ENCODE measurements at regions not wholly inside any gene's neighbourhood (a gene's known extent, or its start where the extent isn't known, plus 50 kb on each side); places are given as distances from the start of the nearest gene placed in this dataset.

DNA sequence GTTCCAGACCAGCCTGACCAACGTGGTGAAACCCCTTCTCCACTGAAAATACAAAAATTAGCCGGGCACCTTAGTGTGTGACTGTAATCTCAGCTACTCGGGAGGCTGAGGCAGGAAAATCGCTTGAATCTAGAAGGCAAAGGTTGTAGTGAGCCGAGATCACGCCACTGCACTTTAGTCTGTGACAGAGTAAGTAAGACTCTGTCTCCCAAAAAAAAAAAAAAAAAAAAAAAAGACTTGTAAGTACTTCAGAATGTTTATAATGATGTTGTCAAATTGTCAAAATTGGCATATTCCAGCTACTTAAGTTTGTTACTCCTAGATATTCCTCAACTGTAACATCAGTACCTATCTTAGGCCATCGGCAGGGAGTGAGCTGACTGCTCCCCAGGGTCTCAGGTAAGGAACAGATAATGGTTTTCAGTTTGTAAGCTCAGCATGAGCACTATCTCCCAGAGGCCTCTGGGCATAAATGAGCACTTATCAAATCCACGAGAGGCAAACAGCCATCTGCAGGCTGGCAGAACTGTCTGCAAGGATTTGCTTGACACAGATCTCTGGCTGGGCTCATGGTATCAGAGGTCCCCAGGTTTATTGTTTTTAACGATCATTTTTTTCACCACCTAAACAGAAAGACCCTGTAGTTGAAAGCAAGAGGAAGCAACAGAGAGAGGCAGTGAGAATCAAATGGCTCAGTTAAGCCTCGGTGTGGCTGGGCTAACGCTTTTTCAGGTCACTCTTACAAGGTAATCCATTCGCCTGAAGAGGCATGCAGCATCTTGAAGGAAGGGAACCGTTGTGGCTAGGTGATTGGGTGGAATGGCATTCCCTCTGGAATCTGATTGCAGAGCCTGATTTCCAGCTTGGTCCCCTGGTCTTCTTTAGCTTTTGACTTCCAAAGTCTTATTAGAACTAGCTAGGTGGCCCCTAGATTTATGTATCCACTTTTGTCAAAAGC lies 115.9 kb downstream of the LY86 start:
- H3K4me3 ChIP-seq (ENCODE audit: insufficient read depth, low read depth, low read length, poor library complexity, severe bottlenecking): no peak overlapping the region
- no peaks in the 10 kb centered on the region for H3K27me3 ChIP-seq (replicated peaks; ENCODE audit: control insufficient read depth, insufficient read depth, low read length, poor library complexity, severe bottlenecking)
- no peak overlapping the region for H3K27ac ChIP-seq (ENCODE audit: insufficient read depth, low read length, poor library complexity, severe bottlenecking)
- DNase-seq: no peak
- no peaks in the 10 kb centered on the region for H3K36me3 ChIP-seq (ENCODE audit: control insufficient read depth, insufficient read depth, low read length)
- H3K4me1 ChIP-seq (ENCODE audit: control insufficient read depth, insufficient read depth, low read length, poor library complexity, severe bottlenecking): no peaks in the 10 kb centered on the region
- no peaks in the 10 kb centered on the region for H3K9me3 ChIP-seq (ENCODE audit: control insufficient read depth, low read length)

DNA sequence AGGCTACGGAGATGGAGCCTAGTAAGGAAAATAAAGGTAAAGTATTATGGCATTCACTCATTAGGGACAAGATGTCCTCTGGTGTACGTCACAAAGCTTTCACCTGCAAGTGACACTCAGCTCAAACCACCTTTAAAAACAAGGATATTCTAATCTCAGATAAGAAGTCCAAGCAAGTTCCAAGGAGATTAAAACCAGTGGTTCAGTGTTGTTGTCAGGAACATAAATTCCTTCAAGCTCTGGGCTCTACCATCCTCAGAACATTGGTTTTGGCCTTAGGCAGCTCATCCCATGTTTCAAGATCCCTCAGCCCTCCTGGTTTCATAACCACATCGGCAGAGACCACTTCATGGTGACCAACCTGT lies 116.5 kb downstream of the LY86 start:
- no peak overlapping the region for H3K27ac ChIP-seq (ENCODE audit: insufficient read depth, low read length, poor library complexity, severe bottlenecking)

DNA sequence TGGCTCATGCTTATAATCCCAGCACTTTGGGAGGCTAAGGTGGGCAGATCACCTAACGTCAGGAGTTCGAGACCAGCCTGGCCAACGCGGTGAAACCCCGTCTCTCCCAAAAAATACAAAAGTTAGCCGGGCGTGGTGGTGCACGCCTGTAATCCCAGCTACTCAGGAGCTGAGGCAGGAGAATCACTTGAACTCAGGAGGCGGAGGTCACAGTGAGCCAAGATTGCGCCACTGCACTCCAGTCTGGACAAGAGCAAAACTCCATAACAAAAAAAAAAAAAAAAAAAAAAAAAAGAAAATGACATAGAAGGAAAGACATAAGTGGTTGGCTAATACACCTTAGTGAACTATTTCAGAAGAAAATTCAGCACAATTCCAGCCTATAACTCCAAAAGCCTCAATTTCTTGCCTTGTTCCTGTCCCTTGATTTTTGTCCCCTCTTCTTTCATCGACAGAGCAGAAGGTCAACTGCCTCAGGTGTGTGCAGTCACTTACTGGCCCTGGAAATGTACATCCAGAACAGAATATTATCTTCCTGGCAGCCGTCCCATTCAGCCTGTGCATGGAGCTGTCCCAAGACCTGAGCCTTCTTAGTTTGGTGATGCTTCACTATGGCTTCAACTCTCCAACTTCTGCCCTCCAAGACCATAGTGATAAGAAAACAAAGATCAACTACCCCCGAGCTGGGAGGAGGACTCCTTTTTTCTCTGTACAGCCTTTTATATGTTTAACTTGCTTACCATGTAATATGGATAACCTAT lies 117.6 kb downstream of the LY86 start:
- H3K4me3 ChIP-seq (ENCODE audit: insufficient read depth, low read depth, low read length, poor library complexity, severe bottlenecking): no peak overlapping the region
- no peak for DNase-seq
- no peak overlapping the region for H3K27ac ChIP-seq (ENCODE audit: insufficient read depth, low read length, poor library complexity, severe bottlenecking)
- no peaks in the 10 kb centered on the region for H3K9me3 ChIP-seq (ENCODE audit: control insufficient read depth, low read length)
- no peaks in the 10 kb centered on the region for H3K36me3 ChIP-seq (ENCODE audit: control insufficient read depth, insufficient read depth, low read length)
- H3K27me3 ChIP-seq (replicated peaks; ENCODE audit: control insufficient read depth, insufficient read depth, low read length, poor library complexity, severe bottlenecking): no peaks in the 10 kb centered on the region
- H3K4me1 ChIP-seq (ENCODE audit: control insufficient read depth, insufficient read depth, low read length, poor library complexity, severe bottlenecking): no peaks in the 10 kb centered on the region

More for the DNA sequence above, 116.5 kb downstream of the LY86 start:
- no peaks in the 10 kb centered on the region for H3K36me3 ChIP-seq (ENCODE audit: control insufficient read depth, insufficient read depth, low read length)
- H3K9me3 ChIP-seq (ENCODE audit: control insufficient read depth, low read length): no peaks in the 10 kb centered on the region
- H3K27me3 ChIP-seq (replicated peaks; ENCODE audit: control insufficient read depth, insufficient read depth, low read length, poor library complexity, severe bottlenecking): no peaks in the 10 kb centered on the region
- H3K4me1 ChIP-seq (ENCODE audit: control insufficient read depth, insufficient read depth, low read length, poor library complexity, severe bottlenecking): no peaks in the 10 kb centered on the region
- DNase-seq: no peak
- H3K4me3 ChIP-seq (ENCODE audit: insufficient read depth, low read depth, low read length, poor library complexity, severe bottlenecking): no peak overlapping the region

DNA sequence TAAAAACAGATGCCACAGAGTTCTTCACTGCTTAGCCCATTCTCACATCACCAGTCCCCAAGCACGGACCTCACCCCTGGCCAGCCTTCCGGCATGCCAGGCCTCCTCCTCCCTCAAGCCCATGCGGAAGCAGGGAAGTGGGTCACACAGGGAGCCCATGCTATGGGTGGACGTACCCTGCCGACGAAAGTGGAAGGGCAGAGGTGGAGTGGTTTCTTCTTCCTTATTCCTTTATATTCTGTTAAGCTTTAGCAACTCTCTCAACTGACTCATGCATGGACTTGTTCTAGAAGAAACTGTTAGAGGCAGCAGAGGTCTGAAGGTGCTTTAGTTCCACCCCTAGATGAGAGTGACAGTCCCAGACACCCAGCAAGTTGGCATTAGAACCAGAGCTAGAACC lies 118.6 kb downstream of the LY86 start:
- H3K27me3 ChIP-seq (replicated peaks; ENCODE audit: control insufficient read depth, insufficient read depth, low read length, poor library complexity, severe bottlenecking): no peaks in the 10 kb centered on the region
- no peak overlapping the region for H3K27ac ChIP-seq (ENCODE audit: insufficient read depth, low read length, poor library complexity, severe bottlenecking)
- H3K4me1 ChIP-seq (ENCODE audit: control insufficient read depth, insufficient read depth, low read length, poor library complexity, severe bottlenecking): no peaks in the 10 kb centered on the region
- no peaks in the 10 kb centered on the region for H3K9me3 ChIP-seq (ENCODE audit: control insufficient read depth, low read length)
- H3K4me3 ChIP-seq (ENCODE audit: insufficient read depth, low read depth, low read length, poor library complexity, severe bottlenecking): no peak overlapping the region
- no peak for DNase-seq
- no peaks in the 10 kb centered on the region for H3K36me3 ChIP-seq (ENCODE audit: control insufficient read depth, insufficient read depth, low read length)

DNA sequence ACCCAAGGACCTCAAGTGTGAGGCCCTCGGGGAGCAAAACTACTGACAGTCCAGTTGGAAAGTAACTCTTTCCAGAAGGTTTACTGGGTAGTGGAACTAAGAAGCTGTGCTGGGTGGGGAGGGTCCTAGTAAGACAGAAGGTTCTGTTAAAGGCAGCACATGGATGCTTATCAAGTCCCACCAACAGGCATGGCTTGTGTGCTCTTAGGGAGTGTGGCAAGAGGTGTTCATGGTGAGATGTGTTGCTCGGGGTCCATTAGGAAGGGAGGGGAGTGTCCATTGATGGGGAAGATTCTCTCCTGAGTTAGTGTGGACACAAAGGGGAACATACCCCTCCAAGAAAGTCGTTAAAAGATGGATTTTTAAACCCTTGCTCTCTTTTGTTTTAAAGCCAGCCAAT lies 120.6 kb downstream of the LY86 start:
- no peaks in the 10 kb centered on the region for H3K27me3 ChIP-seq (replicated peaks; ENCODE audit: control insufficient read depth, insufficient read depth, low read length, poor library complexity, severe bottlenecking)
- H3K4me3 ChIP-seq (ENCODE audit: insufficient read depth, low read depth, low read length, poor library complexity, severe bottlenecking): no peak overlapping the region
- no peak overlapping the region for H3K27ac ChIP-seq (ENCODE audit: insufficient read depth, low read length, poor library complexity, severe bottlenecking)
- no peaks in the 10 kb centered on the region for H3K4me1 ChIP-seq (ENCODE audit: control insufficient read depth, insufficient read depth, low read length, poor library complexity, severe bottlenecking)
- no peaks in the 10 kb centered on the region for H3K9me3 ChIP-seq (ENCODE audit: control insufficient read depth, low read length)
- no peak for DNase-seq
- no peaks in the 10 kb centered on the region for H3K36me3 ChIP-seq (ENCODE audit: control insufficient read depth, insufficient read depth, low read length)

DNA sequence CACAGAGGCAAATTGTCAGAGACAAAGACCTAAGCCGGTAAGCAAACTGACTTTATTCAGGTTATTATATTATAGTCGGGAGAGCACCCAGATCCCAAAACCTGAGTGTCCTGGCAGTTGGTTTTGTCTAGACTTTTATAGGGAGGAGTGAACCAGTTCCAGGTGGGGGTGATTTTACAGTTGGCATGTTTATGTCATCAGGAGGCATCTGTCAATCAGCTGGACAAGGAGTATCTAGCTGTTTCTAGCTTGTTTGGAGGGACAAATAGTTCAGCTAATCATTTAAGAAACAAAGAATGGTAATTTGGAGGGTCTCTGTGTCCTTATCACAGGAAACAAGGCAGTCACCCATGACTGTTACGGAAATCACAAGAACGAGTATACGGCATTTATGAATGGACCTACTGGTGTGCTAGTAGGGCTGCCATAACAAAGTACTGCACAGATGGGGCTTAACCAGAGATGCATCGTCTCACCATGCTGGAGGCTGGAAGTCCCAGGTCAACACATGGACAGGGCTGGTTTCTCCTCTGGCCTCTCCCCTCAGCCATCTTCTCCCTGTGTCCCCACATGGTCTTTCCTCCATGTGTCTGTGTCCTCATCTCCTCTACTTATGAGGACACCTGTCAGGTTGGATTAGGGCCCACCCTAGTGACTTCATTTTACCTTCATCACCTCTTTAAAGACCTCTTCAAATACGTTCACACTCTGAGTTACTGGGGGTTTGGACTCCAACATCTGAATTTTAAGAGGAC lies 122.7 kb downstream of the LY86 start:
- Histone ChIP-seq H3K4me3 (ENCODE audit: insufficient read depth, low read depth, low read length, poor library complexity, severe bottlenecking) (no peak overlapping the region), H3K36me3 (ENCODE audit: control insufficient read depth, insufficient read depth, low read length) (no peaks in the 10 kb centered on the region), H3K9me3 (ENCODE audit: control insufficient read depth, low read length) (no peaks in the 10 kb centered on the region), H3K27ac (ENCODE audit: insufficient read depth, low read length, poor library complexity, severe bottlenecking) (no peak overlapping the region), H3K27me3 (replicated peaks; ENCODE audit: control insufficient read depth, insufficient read depth, low read length, poor library complexity, severe bottlenecking) (no peaks in the 10 kb centered on the region), H3K4me1 (ENCODE audit: control insufficient read depth, insufficient read depth, low read length, poor library complexity, severe bottlenecking) (no peaks in the 10 kb centered on the region)
- DNase-seq: no peak

DNA sequence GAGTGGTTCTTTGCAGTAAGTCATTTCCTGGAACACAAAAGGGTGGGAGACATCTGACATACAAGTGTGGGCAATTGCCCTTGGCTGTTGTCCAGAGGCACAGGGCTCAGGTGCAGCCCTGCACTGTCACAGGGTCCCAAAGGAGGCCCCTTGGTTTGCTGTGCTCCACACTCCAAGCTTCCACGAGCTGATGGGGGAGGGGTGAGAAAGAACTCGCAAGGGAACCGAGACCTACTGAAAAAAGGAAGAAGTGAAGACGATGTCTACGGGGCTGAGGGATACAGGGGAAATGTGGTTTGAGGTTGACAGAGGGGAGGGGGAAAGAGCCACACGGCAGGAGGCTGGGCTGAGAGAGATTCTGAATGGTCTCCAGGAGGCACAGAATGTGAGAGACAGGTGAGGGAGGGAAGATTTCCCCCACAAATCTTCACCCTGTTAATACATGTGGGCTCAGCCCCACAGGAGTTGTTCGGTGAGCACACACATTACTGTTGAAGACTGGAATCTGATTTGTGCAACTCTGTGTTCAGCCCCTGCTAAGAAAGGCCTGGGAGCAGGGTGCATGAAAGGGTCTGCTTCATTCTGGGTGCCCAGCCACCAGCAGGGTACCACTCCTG lies 123.4 kb downstream of the LY86 start:
- no peaks in the 10 kb centered on the region for H3K9me3 ChIP-seq (ENCODE audit: control insufficient read depth, low read length)
- H3K4me3 ChIP-seq (ENCODE audit: insufficient read depth, low read depth, low read length, poor library complexity, severe bottlenecking): no peak overlapping the region
- no peaks in the 10 kb centered on the region for H3K4me1 ChIP-seq (ENCODE audit: control insufficient read depth, insufficient read depth, low read length, poor library complexity, severe bottlenecking)
- no peak for DNase-seq
- H3K36me3 ChIP-seq (ENCODE audit: control insufficient read depth, insufficient read depth, low read length): no peaks in the 10 kb centered on the region
- no peak overlapping the region for H3K27ac ChIP-seq (ENCODE audit: insufficient read depth, low read length, poor library complexity, severe bottlenecking)
- H3K27me3 ChIP-seq (replicated peaks; ENCODE audit: control insufficient read depth, insufficient read depth, low read length, poor library complexity, severe bottlenecking): no peaks in the 10 kb centered on the region

DNA sequence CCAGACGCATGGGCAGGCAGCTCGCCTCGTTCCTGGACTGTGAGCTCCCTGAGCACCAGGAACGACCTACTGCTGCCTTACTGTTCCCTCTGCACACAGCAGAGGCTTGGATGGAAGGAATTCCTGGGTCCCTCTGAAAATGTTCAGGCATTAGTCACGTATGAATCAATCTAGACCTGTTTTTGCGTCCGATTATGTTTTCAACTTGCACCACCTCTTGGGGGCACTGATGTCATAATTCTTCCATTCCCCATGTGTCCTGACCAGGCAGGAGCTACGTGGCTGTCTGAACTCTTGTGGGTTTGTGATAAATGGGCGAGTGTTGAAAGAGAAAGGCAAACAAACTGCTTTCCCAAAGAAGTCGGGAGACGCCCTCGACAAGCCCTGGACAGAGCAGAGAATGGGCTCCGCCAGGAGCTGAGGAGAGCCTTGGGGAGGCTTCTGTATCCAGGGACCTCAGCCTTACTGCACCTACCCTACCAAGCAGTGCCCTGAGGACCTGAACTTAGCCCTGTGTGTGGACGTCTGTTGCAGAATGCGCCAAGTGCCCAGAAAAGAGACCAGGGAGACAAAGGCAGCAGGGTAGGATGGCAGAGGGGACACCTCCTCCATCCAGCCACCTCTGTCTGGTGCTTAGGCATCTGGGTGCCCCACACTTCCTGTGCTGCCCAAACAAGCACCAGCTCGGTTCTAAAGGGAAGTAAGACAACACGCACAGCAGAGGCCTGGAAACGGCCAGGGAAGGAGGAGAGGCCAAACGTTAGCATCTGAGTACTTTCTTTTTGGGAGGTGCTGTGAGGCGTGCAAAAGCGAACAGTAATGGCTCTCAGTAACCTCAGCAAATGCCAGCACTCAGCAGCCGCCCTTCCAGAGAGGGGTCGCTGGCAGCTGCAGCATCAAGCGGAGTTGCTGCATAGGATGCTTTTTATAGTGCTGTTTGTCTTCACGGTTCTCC lies 124.2 kb downstream of the LY86 start:
- H3K4me3 ChIP-seq (ENCODE audit: insufficient read depth, low read depth, low read length, poor library complexity, severe bottlenecking): no peak overlapping the region
- H3K27me3 ChIP-seq (replicated peaks; ENCODE audit: control insufficient read depth, insufficient read depth, low read length, poor library complexity, severe bottlenecking): no peaks in the 10 kb centered on the region
- H3K27ac ChIP-seq (ENCODE audit: insufficient read depth, low read length, poor library complexity, severe bottlenecking): no peak overlapping the region
- no peaks in the 10 kb centered on the region for H3K9me3 ChIP-seq (ENCODE audit: control insufficient read depth, low read length)
- no peaks in the 10 kb centered on the region for H3K4me1 ChIP-seq (ENCODE audit: control insufficient read depth, insufficient read depth, low read length, poor library complexity, severe bottlenecking)
- no peak for DNase-seq
- H3K36me3 ChIP-seq (ENCODE audit: control insufficient read depth, insufficient read depth, low read length): no peaks in the 10 kb centered on the region

DNA sequence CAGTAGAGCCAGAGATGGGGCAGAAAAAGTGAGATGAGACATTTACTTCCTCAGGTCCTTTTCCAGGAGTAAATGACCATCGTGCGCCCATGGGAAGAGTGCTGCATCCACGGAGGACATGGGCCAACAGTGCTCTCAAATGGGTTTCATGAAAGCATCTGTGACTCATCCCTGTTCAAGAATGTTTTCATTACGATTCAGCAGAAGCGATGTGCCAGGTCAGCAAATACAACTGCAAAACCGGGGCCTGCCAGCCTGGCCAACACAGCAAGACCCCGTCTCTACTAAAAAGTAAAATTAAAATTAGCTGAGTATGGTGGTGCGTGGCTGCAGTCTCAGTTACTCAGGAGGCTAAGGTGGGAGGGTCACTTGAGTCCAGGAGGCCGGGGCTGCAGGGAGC lies 125.1 kb downstream of the LY86 start:
- Histone ChIP-seq H3K4me3 (ENCODE audit: insufficient read depth, low read depth, low read length, poor library complexity, severe bottlenecking) (no peak overlapping the region), H3K27me3 (replicated peaks; ENCODE audit: control insufficient read depth, insufficient read depth, low read length, poor library complexity, severe bottlenecking) (no peaks in the 10 kb centered on the region), H3K27ac (ENCODE audit: insufficient read depth, low read length, poor library complexity, severe bottlenecking) (no peak overlapping the region), H3K36me3 (ENCODE audit: control insufficient read depth, insufficient read depth, low read length) (no peaks in the 10 kb centered on the region), H3K9me3 (ENCODE audit: control insufficient read depth, low read length) (no peaks in the 10 kb centered on the region), H3K4me1 (ENCODE audit: control insufficient read depth, insufficient read depth, low read length, poor library complexity, severe bottlenecking) (no peaks in the 10 kb centered on the region)
- DNase-seq: no peak

Data from effector memory CD4-positive, alpha-beta T cell (primary cell).